Type B pancreatic cell (in vitro differentiated cells): ENCODE measurements at regions not wholly inside any gene's neighbourhood (a gene's known extent, or its start where the extent isn't known, plus 50 kb on each side); places are given as distances from the start of the nearest gene placed in this dataset.
"Not testable (repeated sequence)": the region's sequence is repeated elsewhere in the genome, so short reads cannot be mapped to it uniquely, and the experiment has no call there.

Experiments
- DNase-seq: peaks from one replicate; pipeline ENCODE4 v3.0.0; 2021; ENCODE audit warnings: mixed read lengths; ENCODE audit not compliant: unreplicated experiment; ENCODE audit errors: extremely low spot score
- H3K27ac Mint-ChIP-seq: 2 replicates; pipeline ENCODE4 v1.8.0; 2021; ENCODE audit warnings: mild to moderate bottlenecking, mixed read lengths
- H3K27me3 Mint-ChIP-seq: 2 replicates; pipeline ENCODE4 v1.8.0; 2021; ENCODE audit warnings: mixed read lengths
- H3K36me3 Mint-ChIP-seq: 2 replicates; pipeline ENCODE4 v1.8.0; 2021; ENCODE audit warnings: mixed read lengths
- H3K4me1 Mint-ChIP-seq: one replicate; pipeline ENCODE4 v1.8.0; 2021; ENCODE audit warnings: mixed read lengths; ENCODE audit not compliant: unreplicated experiment
- H3K4me3 Mint-ChIP-seq: 2 replicates; pipeline ENCODE4 v1.8.0; 2021; ENCODE audit warnings: mild to moderate bottlenecking, mixed read lengths
- H3K9me3 Mint-ChIP-seq: 2 replicates; pipeline ENCODE4 v1.8.0; 2021; ENCODE audit warnings: mixed read lengths
- TF ChIP-seq, protein P1 (sequence below): fragments of 200-600 bp; sonication (generic); conservative IDR thresholded peaks from 2 replicates; pipeline ENCODE4 v1.5.0; 2021; ENCODE audit warnings: antibody characterized with exemption, mild to moderate bottlenecking

DNA sequence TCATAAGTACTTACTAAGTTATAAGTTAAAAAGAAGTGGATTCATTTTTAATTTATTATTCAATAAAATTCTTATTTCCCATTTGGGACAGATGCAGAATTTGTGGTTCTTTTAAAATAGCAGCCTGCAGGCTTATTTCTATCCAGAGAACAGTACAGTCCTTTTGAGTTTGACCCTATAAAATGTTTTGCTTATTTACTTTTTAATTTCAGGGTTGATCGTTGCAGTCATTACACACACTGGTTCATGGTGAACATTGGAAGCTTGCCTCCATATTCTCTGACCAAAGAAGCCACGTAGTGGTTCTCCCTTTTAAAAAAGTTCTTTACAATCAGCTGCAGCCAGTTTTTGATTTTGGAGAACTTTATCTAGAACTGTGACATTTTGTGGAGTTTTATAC, 122.9 kb upstream of the PDE7B start:
- TF ChIP-seq, protein P1, sequence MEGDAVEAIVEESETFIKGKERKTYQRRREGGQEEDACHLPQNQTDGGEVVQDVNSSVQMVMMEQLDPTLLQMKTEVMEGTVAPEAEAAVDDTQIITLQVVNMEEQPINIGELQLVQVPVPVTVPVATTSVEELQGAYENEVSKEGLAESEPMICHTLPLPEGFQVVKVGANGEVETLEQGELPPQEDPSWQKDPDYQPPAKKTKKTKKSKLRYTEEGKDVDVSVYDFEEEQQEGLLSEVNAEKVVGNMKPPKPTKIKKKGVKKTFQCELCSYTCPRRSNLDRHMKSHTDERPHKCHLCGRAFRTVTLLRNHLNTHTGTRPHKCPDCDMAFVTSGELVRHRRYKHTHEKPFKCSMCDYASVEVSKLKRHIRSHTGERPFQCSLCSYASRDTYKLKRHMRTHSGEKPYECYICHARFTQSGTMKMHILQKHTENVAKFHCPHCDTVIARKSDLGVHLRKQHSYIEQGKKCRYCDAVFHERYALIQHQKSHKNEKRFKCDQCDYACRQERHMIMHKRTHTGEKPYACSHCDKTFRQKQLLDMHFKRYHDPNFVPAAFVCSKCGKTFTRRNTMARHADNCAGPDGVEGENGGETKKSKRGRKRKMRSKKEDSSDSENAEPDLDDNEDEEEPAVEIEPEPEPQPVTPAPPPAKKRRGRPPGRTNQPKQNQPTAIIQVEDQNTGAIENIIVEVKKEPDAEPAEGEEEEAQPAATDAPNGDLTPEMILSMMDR, result no peak
- H3K36me3 Mint-ChIP-seq, result peaks cover 4% of the 10 kb centered on the region
- no peak for DNase-seq

DNA sequence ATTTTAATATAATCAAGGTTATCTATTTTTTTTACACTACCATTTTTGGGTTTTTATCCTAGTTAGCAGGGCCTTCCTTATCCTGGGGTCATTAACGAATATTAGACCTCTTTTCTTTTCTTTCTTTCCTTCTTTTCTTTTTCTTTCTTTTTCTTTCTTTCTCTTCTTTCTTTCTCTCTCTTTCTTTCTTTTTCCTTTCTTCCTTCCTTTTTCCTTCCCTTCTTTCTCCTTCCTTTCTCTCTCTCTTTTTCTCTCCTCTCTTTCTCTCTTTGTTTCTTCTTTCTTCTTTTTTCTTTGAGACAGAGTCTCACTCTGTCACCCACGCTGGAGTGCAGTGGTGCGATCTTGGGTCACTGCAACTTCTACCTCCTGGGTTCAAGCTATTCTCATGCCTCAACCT, 120.4 kb upstream of the PDE7B start:
- no peaks in the 10 kb centered on the region for H3K27me3 Mint-ChIP-seq
- no peak for DNase-seq
- no peak overlapping the region for H3K4me3 Mint-ChIP-seq
- TF ChIP-seq, protein P1, result no peak
- no peaks in the 10 kb centered on the region for H3K4me1 Mint-ChIP-seq
- H3K9me3 Mint-ChIP-seq, result no peaks in the 10 kb centered on the region
- H3K36me3 Mint-ChIP-seq, result peaks cover 4% of the 10 kb centered on the region
- H3K27ac Mint-ChIP-seq, result no peak overlapping the region

More for the DNA sequence above, 122.9 kb upstream of the PDE7B start:
- H3K27ac Mint-ChIP-seq, result no peak overlapping the region
- H3K4me3 Mint-ChIP-seq, result no peak overlapping the region
- no peaks in the 10 kb centered on the region for H3K4me1 Mint-ChIP-seq
- H3K9me3 Mint-ChIP-seq, result peaks cover 7% of the 10 kb centered on the region
- H3K27me3 Mint-ChIP-seq, result no peaks in the 10 kb centered on the region

DNA sequence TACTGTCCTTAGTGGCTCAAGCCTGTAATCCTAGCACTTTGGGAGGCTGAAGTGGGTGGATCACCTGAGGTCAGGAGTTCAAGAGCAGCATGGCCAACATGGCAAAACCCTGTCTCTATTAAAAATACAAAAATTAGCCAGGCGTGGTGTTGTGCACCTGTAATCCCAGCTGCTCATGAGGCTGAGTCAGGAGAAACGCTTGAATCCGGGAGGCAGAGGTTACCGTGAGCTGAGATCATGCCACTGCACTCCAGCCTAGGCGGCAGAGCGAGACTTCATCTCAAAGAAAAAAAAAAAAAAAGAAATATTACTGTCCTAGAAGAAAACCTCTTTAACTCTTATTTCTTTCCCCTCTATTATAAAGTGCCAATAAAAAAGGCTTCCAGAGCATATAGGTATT, 115.2 kb upstream of the PDE7B start:
- not testable (repeated sequence) for H3K36me3 Mint-ChIP-seq, DNase-seq, H3K4me1 Mint-ChIP-seq, H3K9me3 Mint-ChIP-seq, H3K4me3 Mint-ChIP-seq, H3K27ac Mint-ChIP-seq, H3K27me3 Mint-ChIP-seq

DNA sequence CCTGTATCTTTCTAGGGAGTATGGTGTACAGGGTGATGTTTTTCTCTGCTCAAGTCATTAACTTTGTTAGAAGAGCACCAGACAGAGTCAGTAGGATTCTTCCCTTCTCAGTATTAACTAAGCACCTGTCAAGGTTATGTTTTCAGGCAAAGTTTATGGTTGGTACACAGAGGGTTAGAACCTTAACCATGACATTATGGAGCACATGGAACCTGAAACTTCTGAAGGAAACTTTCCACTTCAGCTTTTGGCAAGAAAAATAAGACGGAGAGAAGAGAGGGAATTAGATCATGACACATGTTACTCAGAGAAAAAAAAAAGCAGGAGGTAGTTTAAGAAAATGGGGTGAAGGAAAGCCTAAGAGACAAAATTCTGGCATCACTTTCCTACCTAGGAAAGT, 112.9 kb upstream of the PDE7B start:
- Mint-ChIP-seq H3K9me3 (no peaks in the 10 kb centered on the region), H3K27ac (no peak overlapping the region), H3K36me3 (no peaks in the 10 kb centered on the region), H3K4me3 (no peak overlapping the region), H3K27me3 (no peaks in the 10 kb centered on the region), H3K4me1 (no peaks in the 10 kb centered on the region)
- DNase-seq, result no peak
- TF ChIP-seq, protein P1, result no peak

DNA sequence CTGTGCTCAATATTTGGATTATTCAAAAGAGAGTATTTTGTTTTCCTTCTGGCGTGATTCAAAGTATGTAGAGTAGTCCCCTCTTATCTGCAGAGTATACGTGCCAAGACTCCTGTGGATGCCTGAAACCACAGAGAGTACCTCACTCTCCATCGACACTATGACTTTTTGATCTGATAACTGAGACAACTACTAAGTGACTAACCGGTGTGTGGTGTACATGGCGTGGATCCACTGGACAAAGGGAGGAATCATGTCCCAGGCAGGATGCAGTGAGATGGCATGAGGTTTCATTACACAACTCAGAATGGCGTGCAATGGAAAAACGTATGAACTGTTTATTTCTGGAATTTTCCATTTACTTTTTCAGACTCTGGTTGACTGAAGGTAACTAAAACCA, 112.2 kb upstream of the PDE7B start:
- Mint-ChIP-seq H3K4me3 (no peak overlapping the region), H3K27me3 (no peaks in the 10 kb centered on the region), H3K4me1 (no peaks in the 10 kb centered on the region), H3K36me3 (no peaks in the 10 kb centered on the region), H3K9me3 (no peaks in the 10 kb centered on the region), H3K27ac (no peak overlapping the region)
- no peak for DNase-seq
- TF ChIP-seq, protein P1, result no peak

DNA sequence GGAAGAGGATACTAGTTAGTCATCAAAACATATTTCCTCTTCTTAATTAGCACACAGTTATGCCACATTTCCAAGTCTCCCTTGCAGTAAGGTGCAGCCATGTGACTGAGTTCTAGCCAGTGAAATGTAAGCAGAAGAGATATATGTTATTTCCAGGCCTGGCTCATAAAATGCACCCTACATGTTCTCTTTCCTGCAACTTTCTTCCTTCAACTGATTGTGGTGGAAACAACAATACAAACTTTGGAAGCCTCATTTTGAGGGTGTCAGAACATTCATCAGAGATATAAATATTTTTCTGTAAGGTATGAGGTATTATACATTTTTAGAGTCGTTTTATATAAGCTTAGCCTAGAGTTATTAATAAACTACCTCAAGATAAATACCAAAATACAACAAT, 110.9 kb upstream of the PDE7B start:
- no peak for DNase-seq
- Mint-ChIP-seq H3K36me3 (no peaks in the 10 kb centered on the region), H3K4me3 (no peak overlapping the region), H3K27ac (no peak overlapping the region), H3K4me1 (no peaks in the 10 kb centered on the region), H3K9me3 (no peaks in the 10 kb centered on the region), H3K27me3 (no peaks in the 10 kb centered on the region)
- TF ChIP-seq, protein P1, result no peak
